A673 (cell line): ENCODE measurements at regions not wholly inside any gene's neighbourhood (a gene's known extent, or its start where the extent isn't known, plus 50 kb on each side); places are given as distances from the start of the nearest gene placed in this dataset.

Experiments
- BruUV-seq: library from RNA; stranded (reverse); fragments of 400-500 nt; replicated peaks from 2 replicates; lab custom pipeline; 2021; lab: Mats Ljungman, UMichigan
- CTCF ChIA-PET: fragments of 300-600 bp; sonication (Branson Sonifier 250); formaldehyde crosslinking; loops from one replicate; lab custom pipeline; 2022; ENCODE audit warnings: antibody characterized with exemption; lab: Charles Lee
- POLR2A ChIA-PET: fragments of 300-600 bp; sonication (Branson Sonifier 250); formaldehyde crosslinking; loops from one replicate; lab custom pipeline; 2022; ENCODE audit warnings: antibody characterized with exemption; ENCODE audit not compliant: low non-redundant PET; lab: Charles Lee
- DNase-seq: peaks from one replicate; pipeline ENCODE4 v3.0.0-alpha.2; 2015; ENCODE audit warnings: low spot score
- H3K27ac ChIP-seq: fragments of 200-600 bp; sonication (generic); 2 replicates; pipeline ENCODE4 v1.5.1; 2016; ENCODE audit warnings: mixed run types, low read depth, mild to moderate bottlenecking, mixed read lengths, antibody characterized with exemption, low read length; ENCODE audit not compliant: poor library complexity, severe bottlenecking
- H3K27me3 ChIP-seq: fragments of 200-600 bp; sonication (generic); replicated peaks from 2 replicates; pipeline ENCODE4 v1.6.1; 2017; ENCODE audit warnings: mixed run types, low read depth, mild to moderate bottlenecking, mixed read lengths, antibody characterized with exemption, low read length; ENCODE audit not compliant: insufficient read depth, poor library complexity
- H3K36me3 ChIP-seq: fragments of 200-600 bp; sonication (generic); 2 replicates; pipeline ENCODE4 v1.6.1; 2016; ENCODE audit warnings: mixed run types, mild to moderate bottlenecking, mixed read lengths, antibody characterized with exemption, low read length; ENCODE audit not compliant: insufficient read depth, poor library complexity, severe bottlenecking
- H3K4me1 ChIP-seq: fragments of 200-600 bp; sonication (generic); 2 replicates; pipeline ENCODE4 v1.6.1; 2017; ENCODE audit warnings: mixed run types, mild to moderate bottlenecking, mixed read lengths, antibody characterized with exemption, low read length; ENCODE audit not compliant: insufficient read depth, poor library complexity, severe bottlenecking
- H3K4me3 ChIP-seq: fragments of 200-600 bp; sonication (generic); 2 replicates; pipeline ENCODE4 v1.5.1; 2016; ENCODE audit warnings: low read depth, mixed run types, mild to moderate bottlenecking, mixed read lengths, low read length; ENCODE audit not compliant: poor library complexity, severe bottlenecking
- H3K9me3 ChIP-seq: fragments of 200-600 bp; sonication (generic); 2 replicates; pipeline ENCODE4 v1.6.1; 2016; ENCODE audit warnings: mixed run types, low read depth, mild to moderate bottlenecking, mixed read lengths, antibody characterized with exemption, low read length; ENCODE audit not compliant: poor library complexity, severe bottlenecking
- EZH2 ChIP-seq: fragments of 200-600 bp; sonication (generic); IDR thresholded peaks from 2 replicates; pipeline ENCODE4 v1.6.1; 2017; ENCODE audit warnings: borderline replicate concordance, low read depth, mild to moderate bottlenecking, mixed read lengths, antibody characterized with exemption, low read length; ENCODE audit not compliant: poor library complexity, severe bottlenecking
- intact Hi-C: fragments of 100-400 bp; cut with micrococcal nuclease; formaldehyde crosslinking; loops from one replicate; pipeline ENCODE4 v1.10.0; 2022; ENCODE audit not compliant: unreplicated experiment
- TF ChIP-seq, protein P1 (sequence below): fragments of 300-800, 200-600 bp; sonication (generic); conservative IDR thresholded peaks from 2 replicates; pipeline ENCODE4 v1.5.1; 2017; ENCODE audit warnings: low read depth, mild to moderate bottlenecking, antibody characterized with exemption, low read length, moderate library complexity, mixed read lengths

DNA sequence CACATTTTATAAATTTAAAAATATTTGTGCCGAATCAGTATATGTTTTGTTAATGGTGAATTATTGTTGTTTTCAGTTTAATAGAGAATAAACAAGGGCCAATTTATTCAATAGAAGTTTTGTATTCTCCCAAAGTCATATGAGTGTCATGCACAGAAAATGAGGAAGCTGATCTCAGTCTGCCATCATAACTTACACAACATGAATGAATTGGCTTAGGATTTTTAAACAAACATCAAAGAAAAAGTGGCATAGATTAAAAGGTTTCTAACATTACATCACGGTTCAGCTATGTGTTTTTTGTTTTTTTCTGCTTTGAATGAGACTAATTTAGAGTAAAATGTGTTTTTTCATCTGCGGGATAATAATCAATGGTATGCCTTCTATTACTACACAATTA, 123.4 kb upstream of the CTNNA2 start:
- H3K9me3 ChIP-seq: no peaks in the 10 kb centered on the region
- H3K4me1 ChIP-seq: no peaks in the 10 kb centered on the region
- no TSS peak for BruUV-seq
- no peak overlapping the region for H3K4me3 ChIP-seq
- POLR2A ChIA-PET: no interaction called here
- H3K36me3 ChIP-seq: no peaks in the 10 kb centered on the region
- no peak overlapping the region for H3K27ac ChIP-seq
- CTCF ChIA-PET: no interaction called here
- H3K27me3 ChIP-seq: no peaks in the 10 kb centered on the region
- TF ChIP-seq EZH2: no peak
- TF ChIP-seq, protein P1, sequence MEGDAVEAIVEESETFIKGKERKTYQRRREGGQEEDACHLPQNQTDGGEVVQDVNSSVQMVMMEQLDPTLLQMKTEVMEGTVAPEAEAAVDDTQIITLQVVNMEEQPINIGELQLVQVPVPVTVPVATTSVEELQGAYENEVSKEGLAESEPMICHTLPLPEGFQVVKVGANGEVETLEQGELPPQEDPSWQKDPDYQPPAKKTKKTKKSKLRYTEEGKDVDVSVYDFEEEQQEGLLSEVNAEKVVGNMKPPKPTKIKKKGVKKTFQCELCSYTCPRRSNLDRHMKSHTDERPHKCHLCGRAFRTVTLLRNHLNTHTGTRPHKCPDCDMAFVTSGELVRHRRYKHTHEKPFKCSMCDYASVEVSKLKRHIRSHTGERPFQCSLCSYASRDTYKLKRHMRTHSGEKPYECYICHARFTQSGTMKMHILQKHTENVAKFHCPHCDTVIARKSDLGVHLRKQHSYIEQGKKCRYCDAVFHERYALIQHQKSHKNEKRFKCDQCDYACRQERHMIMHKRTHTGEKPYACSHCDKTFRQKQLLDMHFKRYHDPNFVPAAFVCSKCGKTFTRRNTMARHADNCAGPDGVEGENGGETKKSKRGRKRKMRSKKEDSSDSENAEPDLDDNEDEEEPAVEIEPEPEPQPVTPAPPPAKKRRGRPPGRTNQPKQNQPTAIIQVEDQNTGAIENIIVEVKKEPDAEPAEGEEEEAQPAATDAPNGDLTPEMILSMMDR: no peak
- intact Hi-C loops: no loop called here
- no peak for DNase-seq

- intact Hi-C loops: no loop called here
- no peak for DNase-seq
- no TSS peak for BruUV-seq
- no peaks in the 10 kb centered on the region for H3K27me3 ChIP-seq
- H3K9me3 ChIP-seq: no peaks in the 10 kb centered on the region
- no peaks in the 10 kb centered on the region for H3K36me3 ChIP-seq
- ChIA-PET POLR2A (no interaction called here), CTCF (no interaction called here)
- H3K27ac ChIP-seq: no peak overlapping the region
- no peaks in the 10 kb centered on the region for H3K4me1 ChIP-seq
- H3K4me3 ChIP-seq: no peak overlapping the region
- TF ChIP-seq, protein P1: no peak
- no peak for TF ChIP-seq EZH2
Measured at GRCh38 chr2:79388024-79388423, 124.8 kb upstream of the CTNNA2 start.

- CTCF ChIA-PET: no interaction called here
- BruUV-seq: no TSS peak
Measured at GRCh38 chr2:79387431-79387830, 125.4 kb upstream of the CTNNA2 start.

More at GRCh38 chr2:79387431-79387830, 125.4 kb upstream of the CTNNA2 start:
- no peak for DNase-seq
- H3K27me3 ChIP-seq: no peaks in the 10 kb centered on the region
- no peaks in the 10 kb centered on the region for H3K36me3 ChIP-seq
- intact Hi-C loops: no loop called here
- POLR2A ChIA-PET: no interaction called here
- TF ChIP-seq, protein P1: no peak
- TF ChIP-seq EZH2: no peak
- H3K27ac ChIP-seq: no peak overlapping the region
- no peak overlapping the region for H3K4me3 ChIP-seq
- H3K9me3 ChIP-seq: no peaks in the 10 kb centered on the region
- H3K4me1 ChIP-seq: no peaks in the 10 kb centered on the region
